OCI-LY7 (cell line): ENCODE measurements at regions not wholly inside any gene's neighbourhood (a gene's known extent, or its start where the extent isn't known, plus 50 kb on each side); places are given as distances from the start of the nearest gene placed in this dataset.

ENCODE experiments used
- CTCF ChIP-seq: fragments of 200-600 bp; sonication (generic); conservative IDR thresholded peaks from 2 replicates; pipeline ENCODE4 v1.5.1; 2014; ENCODE audit warnings: mild to moderate bottlenecking, antibody characterized with exemption, low read length, moderate library complexity, mixed read lengths
- EZH2phosphoT487 ChIP-seq: fragments of 200-600 bp; sonication (generic); IDR thresholded peaks from 2 replicates; pipeline ENCODE4 v1.6.1; 2018; ENCODE audit warnings: low read depth, borderline replicate concordance, mild to moderate bottlenecking, mixed run types, antibody characterized with exemption, low read length, moderate library complexity, mixed read lengths

DNA sequence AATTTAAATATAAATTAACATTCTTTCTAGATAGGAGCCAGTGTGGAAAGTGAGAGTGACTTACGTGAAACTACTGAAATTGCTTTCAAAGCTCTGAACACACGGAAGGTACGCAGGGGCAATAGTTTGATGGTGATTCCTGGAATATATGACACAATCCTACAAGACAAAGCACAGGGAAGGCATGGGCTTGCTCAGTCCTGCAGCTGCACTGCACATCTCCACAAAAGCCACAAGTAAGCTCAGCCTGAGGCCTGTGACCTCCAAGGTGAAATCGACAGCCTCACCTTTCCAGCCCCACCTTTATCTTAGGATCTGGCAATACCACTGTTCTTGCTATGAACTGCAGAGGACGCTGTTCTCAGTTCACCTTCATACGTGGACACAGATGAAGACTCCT, 109.3 kb upstream of the SCN10A start:
- TF ChIP-seq EZH2phosphoT487 (no peak), CTCF (no peak)
